GM21529 (cell line): ENCODE measurements at regions not wholly inside any gene's neighbourhood (a gene's known extent, or its start where the extent isn't known, plus 50 kb on each side); places are given as distances from the start of the nearest gene placed in this dataset.

Experiments
- ATAC-seq: cut with Tn5 transposase; IDR thresholded peaks from one replicate; pipeline ENCODE4 v1.9.1; 2021; ENCODE audit not compliant: unreplicated experiment

GRCh38 chr5:1707467-1707866 lies 92.2 kb downstream of the MRPL36 start:
- no peak for ATAC-seq

- ATAC-seq = no peak
Measured at GRCh38 chr5:1706428-1706827, 93.2 kb downstream of the MRPL36 start.

GRCh38 chr5:1706021-1706420 lies 93.6 kb downstream of the MRPL36 start:
- no peak for ATAC-seq

DNA sequence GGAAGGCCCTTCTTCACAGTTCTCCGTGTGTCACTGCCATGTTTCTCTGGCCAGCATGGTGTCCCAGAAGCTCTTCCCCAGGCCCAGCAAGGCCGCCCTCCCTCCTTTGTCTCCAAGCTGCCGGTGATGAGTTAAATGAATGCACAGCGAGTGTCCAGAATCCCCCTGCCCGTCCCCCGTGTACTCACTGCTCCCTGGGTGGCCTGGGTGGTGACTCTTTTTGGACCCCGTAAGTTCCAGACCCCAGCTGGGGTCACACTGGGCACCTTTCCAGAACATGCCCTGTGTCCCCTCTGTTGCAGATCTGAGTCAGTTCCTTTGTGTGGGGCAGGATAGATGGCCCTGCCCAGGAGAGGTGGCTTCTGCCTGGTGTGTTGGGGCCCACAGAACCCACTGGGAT lies 95.0 kb downstream of the MRPL36 start:
- ATAC-seq = no peak

DNA sequence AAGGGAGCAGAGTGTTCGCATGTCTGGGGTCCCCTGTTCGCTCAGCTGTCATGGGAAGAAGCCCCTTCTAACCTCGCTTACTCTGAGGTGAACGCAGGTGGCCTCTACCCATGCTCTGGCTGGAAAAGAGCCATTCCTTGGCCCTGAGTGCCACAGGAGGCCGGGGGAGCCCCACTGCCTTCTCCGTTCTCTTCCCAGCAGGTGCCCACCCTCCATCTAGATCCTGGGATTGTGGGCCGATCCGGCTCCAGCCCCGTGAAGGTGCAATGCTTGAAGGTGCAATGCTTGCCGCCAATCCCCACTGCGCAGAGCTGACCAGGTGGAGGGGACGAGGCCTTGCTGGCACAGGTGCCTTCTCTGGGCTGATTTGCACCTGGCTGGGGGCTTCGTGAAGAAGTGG lies 95.4 kb downstream of the MRPL36 start:
- no peak for ATAC-seq

DNA sequence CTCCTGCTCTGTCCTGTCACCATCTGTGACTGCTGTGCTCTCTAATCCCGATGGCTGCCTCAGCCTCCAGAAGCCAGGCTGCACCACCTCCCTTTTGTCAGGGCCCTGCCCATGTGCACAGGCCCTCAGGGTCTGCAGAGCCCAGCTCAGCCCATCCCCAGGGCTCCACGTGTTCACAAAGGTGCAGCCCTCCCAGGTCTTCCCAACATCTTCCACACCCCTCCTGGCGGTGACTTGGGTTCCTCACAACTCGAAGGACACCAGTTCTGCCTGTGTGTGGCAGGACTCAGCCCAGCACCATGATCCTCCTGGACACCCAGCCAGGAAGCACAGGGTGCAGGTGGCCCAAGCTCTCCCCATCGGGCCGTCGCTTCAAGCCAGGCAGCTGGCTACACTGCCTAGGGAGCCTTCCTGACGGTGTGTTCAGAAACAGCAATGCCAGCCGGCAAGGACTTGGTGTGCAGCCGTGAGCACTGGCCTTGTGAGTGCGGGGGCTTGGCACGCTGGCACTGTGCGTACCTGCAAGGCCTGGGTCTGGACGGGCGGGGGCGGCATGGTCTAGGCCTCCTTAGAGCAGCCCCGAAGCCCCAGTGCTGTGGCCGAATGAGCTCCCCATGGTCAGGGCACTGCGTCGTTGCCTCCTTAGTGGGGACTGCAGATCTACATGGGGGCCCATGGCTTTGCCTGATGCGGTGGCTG lies 96.1 kb downstream of the MRPL36 start:
- no peak for ATAC-seq

DNA sequence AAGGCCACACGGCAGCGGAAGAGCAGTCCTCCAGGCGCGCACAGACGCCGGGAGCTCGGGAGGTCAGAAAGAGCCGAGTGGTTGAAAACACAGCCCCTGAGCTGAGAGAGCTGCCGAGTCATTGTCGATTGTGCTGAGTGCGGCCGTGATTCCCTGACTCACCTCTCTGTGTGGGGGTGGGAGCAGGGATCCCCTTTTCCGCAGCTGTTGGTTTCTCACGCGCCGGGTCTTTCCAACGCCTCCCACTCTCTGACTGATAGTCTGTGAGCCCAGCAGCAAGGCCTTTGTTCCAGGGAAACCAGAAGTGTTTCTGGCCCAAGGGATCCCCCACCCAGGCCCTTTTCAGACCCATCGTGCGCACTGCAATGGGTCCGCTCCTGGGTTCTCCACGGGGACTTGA lies 97.3 kb downstream of the MRPL36 start:
- no peak for ATAC-seq

GRCh38 chr5:1701884-1702283 lies 97.8 kb downstream of the MRPL36 start:
- no peak for ATAC-seq

GRCh38 chr5:1701216-1701864 lies 98.3 kb downstream of the MRPL36 start:
- ATAC-seq = no peak

DNA sequence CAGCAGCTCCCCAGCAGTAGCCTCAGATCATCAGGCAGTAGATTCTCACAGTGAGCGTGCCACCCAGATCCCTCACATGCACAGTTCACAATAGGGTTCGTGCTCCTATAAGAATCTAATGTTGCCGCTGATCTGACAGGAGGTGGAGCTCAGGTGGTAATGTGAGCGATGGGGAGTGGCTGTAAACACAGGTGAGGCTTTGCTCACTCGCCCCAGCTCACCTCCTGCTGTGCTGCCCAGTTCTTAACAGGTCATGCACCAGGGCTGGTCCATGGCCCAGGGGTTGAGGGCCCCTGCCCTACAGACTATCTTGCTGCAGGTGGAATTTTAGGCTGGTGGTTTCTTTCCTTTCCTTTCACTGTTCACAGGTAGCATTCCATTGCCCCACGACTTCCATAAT lies 100.2 kb downstream of the MRPL36 start:
- no peak for ATAC-seq

GRCh38 chr5:1698589-1699316 lies 100.9 kb downstream of the MRPL36 start:
- ATAC-seq = no peak

DNA sequence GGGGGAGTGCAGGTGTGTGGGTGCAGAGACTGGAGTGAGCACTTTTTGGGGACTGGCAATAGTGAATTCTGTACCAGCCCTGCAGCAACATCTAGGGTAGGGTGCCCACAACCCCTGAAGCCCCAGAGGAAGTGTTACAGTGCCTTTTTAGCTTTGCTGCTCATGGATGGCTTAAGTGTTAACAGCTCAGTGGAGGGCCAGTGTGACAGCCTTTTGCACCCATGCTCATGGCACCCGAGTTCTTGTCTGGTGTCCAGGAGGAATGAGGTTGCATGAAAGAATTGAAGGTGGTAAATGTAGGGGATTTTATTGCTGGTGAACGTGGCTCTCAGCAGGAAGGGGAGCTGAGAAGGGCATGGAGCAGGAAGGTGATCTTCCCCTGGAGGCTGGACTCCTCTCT lies 107.3 kb downstream of the MRPL36 start:
- ATAC-seq = no peak

DNA sequence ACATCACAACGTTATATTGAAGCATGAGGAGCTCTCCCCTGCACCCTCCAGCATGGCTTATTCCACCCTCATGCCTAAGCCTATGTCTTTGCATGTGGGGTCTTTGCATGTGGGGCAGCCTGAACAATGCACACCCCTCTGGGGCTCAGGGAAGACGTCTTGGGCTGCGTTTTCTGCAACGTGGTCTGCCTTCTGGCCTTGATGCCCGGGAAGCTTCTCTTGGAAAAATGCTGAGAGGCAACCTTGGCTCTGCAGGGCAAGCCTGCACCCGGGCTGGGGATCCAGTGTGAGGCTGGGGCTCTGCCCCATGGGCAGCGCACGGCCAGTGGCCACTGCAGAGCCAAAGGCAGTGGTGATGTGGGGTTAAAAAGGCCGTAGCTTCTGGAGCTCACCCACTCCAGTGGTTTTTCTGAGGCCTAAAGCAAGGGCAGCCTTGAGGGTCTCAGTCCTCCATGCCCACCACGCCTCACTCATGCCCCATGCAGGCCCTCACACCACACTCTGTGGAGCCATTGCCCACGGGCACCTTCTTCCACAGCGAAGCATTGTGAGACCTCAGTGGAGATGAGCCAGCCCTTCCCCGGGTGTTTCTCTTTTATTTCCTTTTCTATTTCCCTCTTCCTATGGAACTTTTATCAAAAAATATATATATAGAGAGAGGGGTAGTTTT lies 112.2 kb downstream of the MRPL36 start:
- no peak for ATAC-seq

DNA sequence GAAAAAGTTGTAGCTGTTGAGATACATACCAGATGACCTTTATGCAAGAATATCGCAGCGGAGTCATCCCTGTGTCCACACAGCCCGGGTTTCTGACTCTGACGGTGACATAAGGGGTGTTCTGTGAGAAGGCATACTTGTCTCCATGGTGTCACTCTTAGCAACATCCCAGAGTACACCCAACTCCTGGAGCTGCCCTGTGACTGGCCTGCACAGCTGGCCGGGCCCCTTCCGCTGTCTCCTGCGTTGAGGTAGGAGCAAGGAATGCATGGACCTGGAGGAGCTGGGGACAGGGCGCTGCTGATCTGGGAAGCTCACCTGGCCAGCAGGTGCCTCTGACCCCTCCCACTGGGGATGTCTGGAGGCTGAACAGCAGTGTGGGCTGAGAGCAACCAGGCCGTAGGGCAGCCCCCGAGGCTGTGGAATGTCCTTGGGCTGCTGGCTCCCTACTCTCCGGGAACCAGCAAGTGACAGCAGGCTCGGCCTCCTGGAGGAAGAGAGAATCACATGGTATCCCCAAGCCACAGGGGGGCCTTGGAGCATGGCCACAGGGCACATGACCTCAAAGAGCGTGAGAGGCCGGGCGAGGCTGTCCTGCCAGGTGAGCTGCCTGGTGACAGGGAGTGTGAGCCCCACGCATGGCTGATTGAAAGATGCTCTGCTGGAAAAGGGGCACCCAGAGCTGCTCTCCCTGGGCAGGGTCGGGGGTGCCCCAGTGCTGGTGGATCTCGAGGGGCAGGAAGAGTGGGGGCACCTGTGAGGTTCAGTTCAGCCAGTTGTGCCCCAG lies 113.4 kb downstream of the MRPL36 start:
- no peak for ATAC-seq

- no peak for ATAC-seq
Measured at GRCh38 chr5:1685066-1685465, 114.6 kb downstream of the MRPL36 start.

GRCh38 chr5:1681955-1682354 lies 117.7 kb downstream of the MRPL36 start:
- no peak for ATAC-seq

GRCh38 chr5:1673042-1673677 lies 126.5 kb downstream of the MRPL36 start:
- ATAC-seq = no peak

DNA sequence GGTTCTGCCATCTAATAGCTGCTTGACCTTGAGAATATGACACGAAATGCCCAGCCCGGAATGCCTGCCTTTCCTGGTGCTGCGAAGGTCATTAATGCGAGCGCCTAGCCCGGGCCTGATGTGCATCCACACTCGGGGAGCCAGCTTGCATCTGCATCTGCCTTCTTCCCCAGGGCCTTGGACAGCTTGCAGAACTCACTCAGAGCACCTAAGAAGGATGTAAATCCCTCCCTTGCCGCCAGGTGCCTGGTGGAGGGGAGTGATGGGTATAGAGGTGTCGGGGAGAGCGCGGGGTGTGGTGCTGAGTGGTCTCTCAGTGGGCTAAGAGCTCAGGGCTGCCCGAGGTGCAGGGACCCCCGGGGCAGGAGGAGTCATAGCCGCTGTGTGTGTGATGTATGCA lies 127.2 kb downstream of the MRPL36 start:
- no peak for ATAC-seq

- no peak for ATAC-seq
Measured at GRCh38 chr5:1671351-1671750, 128.3 kb downstream of the MRPL36 start.

GRCh38 chr5:1670351-1670750 lies 129.3 kb downstream of the MRPL36 start:
- no peak for ATAC-seq
